Vagina (tissue), 2 donors: ENCODE measurements at regions not wholly inside any gene's neighbourhood (a gene's known extent, or its start where the extent isn't known, plus 50 kb on each side); places are given as distances from the start of the nearest gene placed in this dataset.
A peak's percentile ranks its signal among the peaks of the same experiment; 100 is the strongest.

ENCODE experiments used
- DNase-seq, 2 donors: peaks; one replicate each; pipeline ENCODE4 v3.0.0-alpha.2; 2017; ENCODE audit errors: extremely low spot score in 2 of 2
- H3K27ac ChIP-seq: fragments of 200-600 bp; sonication (generic); one replicate; pipeline ENCODE4 v1.5.1; 2019
- H3K27me3 ChIP-seq: fragments of 200-600 bp; sonication (generic); one replicate; pipeline ENCODE4 v1.5.1; 2019
- H3K36me3 ChIP-seq, 2 donors: fragments of 200-600 bp; sonication (generic); one replicate each; pipeline ENCODE4 v1.5.1; 2017 to 2019
- H3K4me1 ChIP-seq: fragments of 200-600 bp; sonication (generic); one replicate; pipeline ENCODE4 v1.5.1; 2019
- H3K4me3 ChIP-seq, 2 donors: fragments of 200-600 bp; sonication (generic); 1 replicate in 1 of 2; 2 replicates in 1 of 2; pipeline ENCODE4 v1.5.1; 2016 to 2019
- H3K9me3 ChIP-seq: fragments of 200-600 bp; sonication (generic); one replicate; pipeline ENCODE4 v1.5.1; 2019
- CTCF ChIP-seq, 3 experiments: fragments of 450-650 bp in 2 of 3; fragments of 200-600 bp in 1 of 3; sonication (generic) in 1 of 3; IDR thresholded peaks; one replicate each; pipeline ENCODE4 v1.5.1; 2017 to 2019; ENCODE audit warnings: antibody characterized with exemption in 3 of 3, mild to moderate bottlenecking in 2 of 3, moderate library complexity in 2 of 3
- POLR2A ChIP-seq, 2 donors: fragments of 450-650 bp; IDR thresholded peaks; one replicate each; pipeline ENCODE4 v1.6.1; 2017; ENCODE audit warnings: antibody characterized with exemption in 2 of 2, mild to moderate bottlenecking in 2 of 2, moderate library complexity in 2 of 2
- POLR2AphosphoS5 ChIP-seq, 2 donors: sonication (generic); formaldehyde crosslinking; IDR thresholded peaks; one replicate each; pipeline ENCODE4 v1.9.0; 2017; ENCODE audit warnings: antibody characterized with exemption in 2 of 2, mild to moderate bottlenecking in 2 of 2, low read depth in 1 of 2; ENCODE audit not compliant: insufficient read depth in 1 of 2
- intact Hi-C: fragments of 100-400 bp; cut with DNase I; formaldehyde crosslinking; loops from one replicate; pipeline ENCODE4 v1.15.1; 2023

- Histone ChIP-seq H3K27me3 (no peaks in the 10 kb centered on the region), H3K27ac (no peak overlapping the region), H3K4me1 (no peaks in the 10 kb centered on the region), H3K4me3 (no peak overlapping the region), H3K36me3 (no peaks in the 10 kb centered on the region), H3K9me3 (no peaks in the 10 kb centered on the region)
- TF ChIP-seq POLR2AphosphoS5 (IDR thresholded peaks at IDR 0.05; ENCODE audit: insufficient read depth in 1 of 2, low read depth in 1 of 2) = no peak
- no peak for TF ChIP-seq CTCF (IDR thresholded peaks at IDR 0.05)
- TF ChIP-seq POLR2A (IDR thresholded peaks at IDR 0.05) = no peak
- peak; percentile 47 to 72 for DNase-seq
- intact Hi-C loops = no loop called here
Measured at GRCh38 chr22:48037618-48038017, 1275.2 kb downstream of the TBC1D22A start.

DNA sequence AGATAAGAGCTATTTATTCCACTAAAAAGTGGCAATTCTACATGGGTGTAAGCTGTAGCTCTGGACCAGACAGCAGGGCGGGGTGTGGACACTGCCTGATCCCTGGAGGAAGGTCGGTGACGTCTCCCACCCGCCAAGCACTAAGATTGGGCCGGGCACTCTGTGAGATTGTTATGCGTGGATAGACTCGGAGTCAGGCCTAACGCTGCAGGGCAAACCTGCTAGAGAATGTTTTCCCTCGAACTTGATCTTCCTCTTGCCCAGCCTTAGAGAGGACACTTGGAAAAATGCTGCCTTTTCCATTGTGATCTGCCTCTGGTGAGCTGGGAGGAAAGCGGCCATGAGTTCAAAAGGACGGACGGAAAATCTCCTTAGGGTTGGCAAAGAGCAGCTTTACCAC lies 1273.4 kb downstream of the TBC1D22A start:
- Histone ChIP-seq H3K4me1 (no peaks in the 10 kb centered on the region), H3K27ac (no peak overlapping the region), H3K27me3 (no peaks in the 10 kb centered on the region), H3K36me3 (no peaks in the 10 kb centered on the region), H3K9me3 (no peaks in the 10 kb centered on the region), H3K4me3 (no peak overlapping the region)
- intact Hi-C loops = no loop called here
- DNase-seq = peak in 1 of 2 donors; percentile 55
- TF ChIP-seq POLR2AphosphoS5 (IDR thresholded peaks at IDR 0.05; ENCODE audit: insufficient read depth in 1 of 2, low read depth in 1 of 2) (no peak), CTCF (IDR thresholded peaks at IDR 0.05) (no peak), POLR2A (IDR thresholded peaks at IDR 0.05) (no peak)

DNA sequence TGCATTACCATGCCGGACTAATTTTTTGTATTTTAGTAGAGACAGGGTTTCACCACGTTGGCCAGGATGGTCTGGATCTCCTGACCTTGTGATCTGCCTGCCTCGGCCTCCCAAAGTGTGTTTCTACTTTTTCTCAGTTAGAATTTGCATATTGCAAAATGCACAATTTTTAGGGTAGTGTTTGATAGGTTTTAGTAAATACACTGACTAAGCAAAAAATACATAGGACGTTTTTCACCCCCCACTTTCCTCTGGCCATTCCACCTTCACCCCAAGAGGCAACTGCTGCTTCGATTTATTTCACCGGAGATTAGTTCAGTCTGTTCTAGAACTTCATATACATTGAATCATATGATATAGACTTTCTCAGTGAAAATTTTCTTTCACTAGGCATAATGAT lies 1269.1 kb downstream of the TBC1D22A start:
- H3K9me3 ChIP-seq = no peaks in the 10 kb centered on the region
- intact Hi-C loops = no loop called here
- TF ChIP-seq POLR2AphosphoS5 (IDR thresholded peaks at IDR 0.05; ENCODE audit: insufficient read depth in 1 of 2, low read depth in 1 of 2) (no peak), CTCF (IDR thresholded peaks at IDR 0.05) (no peak), POLR2A (IDR thresholded peaks at IDR 0.05) (no peak)
- no peaks in the 10 kb centered on the region for H3K27me3 ChIP-seq
- no peak overlapping the region for H3K4me3 ChIP-seq
- no peaks in the 10 kb centered on the region for H3K4me1 ChIP-seq
- DNase-seq = no peak
- no peak overlapping the region for H3K27ac ChIP-seq
- H3K36me3 ChIP-seq = no peaks in the 10 kb centered on the region

GRCh38 chr22:48025096-48025495 lies 1262.6 kb downstream of the TBC1D22A start:
- Histone ChIP-seq H3K4me3 (no peak overlapping the region), H3K9me3 (no peaks in the 10 kb centered on the region), H3K27me3 (no peaks in the 10 kb centered on the region), H3K4me1 (no peaks in the 10 kb centered on the region), H3K27ac (no peak overlapping the region), H3K36me3 (no peaks in the 10 kb centered on the region)
- no peak for TF ChIP-seq POLR2AphosphoS5 (IDR thresholded peaks at IDR 0.05; ENCODE audit: insufficient read depth in 1 of 2, low read depth in 1 of 2)
- no peak for TF ChIP-seq CTCF (IDR thresholded peaks at IDR 0.05)
- no peak for TF ChIP-seq POLR2A (IDR thresholded peaks at IDR 0.05)
- DNase-seq = no peak
- intact Hi-C loops = no loop called here

GRCh38 chr22:48021991-48022401 lies 1259.5 kb downstream of the TBC1D22A start:
- no peak overlapping the region for H3K27ac ChIP-seq
- TF ChIP-seq CTCF (IDR thresholded peaks at IDR 0.05) (no peak), POLR2A (IDR thresholded peaks at IDR 0.05) (no peak), POLR2AphosphoS5 (IDR thresholded peaks at IDR 0.05; ENCODE audit: insufficient read depth in 1 of 2, low read depth in 1 of 2) (no peak)
- intact Hi-C loops = no loop called here
- H3K4me3 ChIP-seq = no peak overlapping the region
- H3K36me3 ChIP-seq = no peaks in the 10 kb centered on the region
- no peak for DNase-seq
- H3K9me3 ChIP-seq = no peaks in the 10 kb centered on the region
- H3K4me1 ChIP-seq = no peaks in the 10 kb centered on the region
- no peaks in the 10 kb centered on the region for H3K27me3 ChIP-seq
